Loucy (cell line): ENCODE measurements at regions not wholly inside any gene's neighbourhood (a gene's known extent, or its start where the extent isn't known, plus 50 kb on each side); places are given as distances from the start of the nearest gene placed in this dataset.

ENCODE experiments used
- H2AFZ ChIP-seq: fragments of 200-600 bp; sonication (generic); 2 replicates; pipeline ENCODE4 v1.6.0; 2016; ENCODE audit warnings: antibody characterized with exemption, mild to moderate bottlenecking, low read length, moderate library complexity
- H3F3A ChIP-seq: fragments of 200-600 bp; 2 replicates; pipeline ENCODE4 v1.6.0; 2016; ENCODE audit warnings: antibody characterized with exemption, low read depth, mild to moderate bottlenecking
- H3K27me3 ChIP-seq: fragments of 200-600 bp; sonication (generic); 2 replicates; pipeline ENCODE4 v1.6.1; 2014; ENCODE audit warnings: low read length, mild to moderate bottlenecking; ENCODE audit not compliant: insufficient read depth, poor library complexity, severe bottlenecking
- H3K36me3 ChIP-seq: fragments of 200-600 bp; sonication (generic); 2 replicates; pipeline ENCODE4 v1.6.1; 2016; ENCODE audit warnings: low read length; ENCODE audit not compliant: insufficient read depth
- H3K4me1 ChIP-seq: fragments of 200-600 bp; sonication (generic); 2 replicates; pipeline ENCODE4 v1.5.1; 2014; ENCODE audit warnings: low read length, mild to moderate bottlenecking; ENCODE audit not compliant: insufficient read depth, poor library complexity, severe bottlenecking
- H3K4me2 ChIP-seq: fragments of 200-600 bp; sonication (generic); 2 replicates; pipeline ENCODE4 v1.6.0; 2014; ENCODE audit warnings: antibody characterized with exemption, low read length, low read depth, mild to moderate bottlenecking; ENCODE audit not compliant: poor library complexity, severe bottlenecking
- H3K4me3 ChIP-seq: fragments of 200-600 bp; sonication (generic); 2 replicates; pipeline ENCODE4 v1.5.1; 2014; ENCODE audit warnings: low read length, mild to moderate bottlenecking, mixed read lengths; ENCODE audit not compliant: poor library complexity, severe bottlenecking
- H3K79me2 ChIP-seq: fragments of 200-600 bp; sonication (generic); 2 replicates; pipeline ENCODE4 v1.6.1; 2014; ENCODE audit warnings: low read length; ENCODE audit not compliant: insufficient read depth
- H3K9ac ChIP-seq: fragments of 200-600 bp; sonication (generic); 2 replicates; pipeline ENCODE4 v1.6.0; 2014; ENCODE audit warnings: mild to moderate bottlenecking, low read depth, low read length, moderate library complexity; ENCODE audit not compliant: poor library complexity, severe bottlenecking
- H3K9me2 ChIP-seq: fragments of 200-600 bp; sonication (generic); replicated peaks from 2 replicates; pipeline ENCODE4 v1.6.1; 2016; ENCODE audit warnings: low read depth, low read length, mixed read lengths
- H3K9me3 ChIP-seq: fragments of 200-600 bp; sonication (generic); 2 replicates; pipeline ENCODE4 v1.6.1; 2014; ENCODE audit warnings: mild to moderate bottlenecking, antibody characterized with exemption, low read length, low read depth; ENCODE audit not compliant: insufficient read depth
- H4K20me1 ChIP-seq: fragments of 200-600 bp; sonication (generic); 2 replicates; pipeline ENCODE4 v1.6.0; 2014; ENCODE audit warnings: antibody characterized with exemption, low read length, mild to moderate bottlenecking; ENCODE audit not compliant: insufficient read depth, poor library complexity, severe bottlenecking
- CTCF ChIP-seq: fragments of 200-600 bp; sonication (generic); conservative IDR thresholded peaks from 2 replicates; pipeline ENCODE4 v1.5.1; 2014; ENCODE audit warnings: mild to moderate bottlenecking, antibody characterized with exemption, low read length
- EZH2phosphoT487 ChIP-seq: fragments of 200-600 bp; IDR thresholded peaks from 2 replicates; pipeline ENCODE4 v1.6.1; 2018; ENCODE audit warnings: antibody characterized with exemption, mild to moderate bottlenecking, moderate library complexity, borderline replicate concordance

GRCh38 chr12:116497051-116497591 lies 62.1 kb upstream of the MAP1LC3B2 start:
- TF ChIP-seq EZH2phosphoT487 (no peak), CTCF (no peak)
- H3F3A ChIP-seq: no peaks in the 10 kb centered on the region
- no peaks in the 10 kb centered on the region for H3K9me2 ChIP-seq

GRCh38 chr12:116498471-116498870 lies 60.7 kb upstream of the MAP1LC3B2 start:
- TF ChIP-seq EZH2phosphoT487: no peak
- TF ChIP-seq CTCF: no peak
- Histone ChIP-seq H4K20me1 (no peaks in the 10 kb centered on the region), H3K9ac (no peak overlapping the region), H3K9me3 (no peaks in the 10 kb centered on the region), H3K36me3 (no peaks in the 10 kb centered on the region), H3K4me2 (no peak overlapping the region), H3K79me2 (no peaks in the 10 kb centered on the region), H2AFZ (no peak overlapping the region), H3K4me1 (no peaks in the 10 kb centered on the region), H3K9me2 (no peaks in the 10 kb centered on the region), H3K4me3 (no peak overlapping the region), H3K27me3 (no peaks in the 10 kb centered on the region), H3F3A (no peaks in the 10 kb centered on the region)

More at GRCh38 chr12:116497051-116497591, 62.1 kb upstream of the MAP1LC3B2 start:
- Histone ChIP-seq H3K9ac (no peak overlapping the region), H3K79me2 (no peaks in the 10 kb centered on the region), H3K4me3 (no peak overlapping the region), H3K4me2 (no peak overlapping the region), H3K27me3 (no peaks in the 10 kb centered on the region), H2AFZ (no peak overlapping the region), H3K9me3 (no peaks in the 10 kb centered on the region), H3K4me1 (no peaks in the 10 kb centered on the region), H4K20me1 (no peaks in the 10 kb centered on the region), H3K36me3 (no peaks in the 10 kb centered on the region)

GRCh38 chr12:116502141-116502725 lies 56.9 kb upstream of the MAP1LC3B2 start:
- no peak for TF ChIP-seq EZH2phosphoT487
- no peak for TF ChIP-seq CTCF
- H3K4me3 ChIP-seq: no peak overlapping the region
- no peaks in the 10 kb centered on the region for H3K4me1 ChIP-seq
- no peaks in the 10 kb centered on the region for H3K27me3 ChIP-seq
- no peaks in the 10 kb centered on the region for H4K20me1 ChIP-seq
- no peak overlapping the region for H2AFZ ChIP-seq
- H3K9me2 ChIP-seq: no peaks in the 10 kb centered on the region
- no peaks in the 10 kb centered on the region for H3K36me3 ChIP-seq
- no peaks in the 10 kb centered on the region for H3K9me3 ChIP-seq
- no peak overlapping the region for H3K4me2 ChIP-seq
- H3K9ac ChIP-seq: no peak overlapping the region
- H3F3A ChIP-seq: no peaks in the 10 kb centered on the region
- H3K79me2 ChIP-seq: no peaks in the 10 kb centered on the region
